Tibial nerve (tissue), 4 donors: ENCODE measurements at regions not wholly inside any gene's neighbourhood (a gene's known extent, or its start where the extent isn't known, plus 50 kb on each side); places are given as distances from the start of the nearest gene placed in this dataset.
A peak's percentile ranks its signal among the peaks of the same experiment; 100 is the strongest.

ENCODE experiments used
- DNase-seq, 2 donors: peaks; one replicate each; pipeline ENCODE4 v3.0.0-alpha.2; 2019; ENCODE audit warnings: low spot score in 2 of 2
- H3K27ac ChIP-seq, 4 donors: fragments of 200-600 bp; sonication (generic) in 3 of 4; one replicate each; pipeline ENCODE4 v1.5.1; 2017 to 2019; ENCODE audit warnings: mild to moderate bottlenecking in 1 of 4
- H3K27me3 ChIP-seq, 2 donors: fragments of 200-600 bp; sonication (generic) in 1 of 2; one replicate each; pipeline versions ENCODE4 v1.5.1 to v1.6.0; 2017 to 2019
- H3K36me3 ChIP-seq, 3 donors: fragments of 200-600 bp; sonication (generic); one replicate each; pipeline ENCODE4 v1.5.1; 2018 to 2019
- H3K4me1 ChIP-seq, 4 donors: fragments of 200-600 bp; sonication (generic) in 3 of 4; one replicate each; pipeline ENCODE4 v1.5.1; 2017 to 2019
- H3K4me3 ChIP-seq, 4 donors: fragments of 200-600 bp; sonication (generic) in 3 of 4; one replicate each; pipeline ENCODE4 v1.5.1; 2017 to 2019; ENCODE audit warnings: mild to moderate bottlenecking in 1 of 4, moderate library complexity in 1 of 4
- H3K9me3 ChIP-seq, 4 donors: fragments of 200-600 bp; sonication (generic) in 3 of 4; one replicate each; pipeline ENCODE4 v1.5.1; 2017 to 2019
- CTCF ChIP-seq, 5 experiments: fragments of 200-600 bp in 3 of 5; fragments of 450-650 bp in 2 of 5; sonication (generic) in 3 of 5; IDR thresholded peaks; one replicate each; pipeline ENCODE4 v1.5.1; 2016 to 2019; ENCODE audit warnings: antibody characterized with exemption in 5 of 5, mild to moderate bottlenecking in 3 of 5, moderate library complexity in 2 of 5
- EP300 ChIP-seq, 2 donors: sonication (generic); formaldehyde crosslinking; IDR thresholded peaks; one replicate each; pipeline ENCODE4 v1.6.1; 2017; ENCODE audit warnings: antibody characterized with exemption in 2 of 2, mild to moderate bottlenecking in 1 of 2
- POLR2A ChIP-seq, 2 donors: fragments of 450-650 bp; IDR thresholded peaks; one replicate each; pipeline ENCODE4 v1.6.1; 2017; ENCODE audit warnings: antibody characterized with exemption in 2 of 2, mild to moderate bottlenecking in 2 of 2, moderate library complexity in 2 of 2
- WGBS, 2 donors: methylation state at CpG; one replicate each; pipeline ENCODE4 v1.1.5; 2018; 5-methylcytosine and 5-hydroxymethylcytosine counted together

GRCh38 chr6:11961923-11962322 is 50.2 kb upstream of the HIVEP1 start:
- Histone ChIP-seq H3K27ac (no peak overlapping the region), H3K4me1 (no peaks in the 10 kb centered on the region), H3K36me3 (no peaks in the 10 kb centered on the region), H3K9me3 (no peaks in the 10 kb centered on the region), H3K4me3 (no peak overlapping the region), H3K27me3 (no peaks in the 10 kb centered on the region)
- no peak for TF ChIP-seq EP300 (IDR thresholded peaks at IDR 0.05)
- TF ChIP-seq CTCF (IDR thresholded peaks at IDR 0.05) = no peak
- TF ChIP-seq POLR2A (IDR thresholded peaks at IDR 0.05) = no peak
- no peak for DNase-seq
- WGBS, 2 donors = 87 to 94% methylated on average over 4 of the region's 4 CpGs

- H3K9me3 ChIP-seq = no peaks in the 10 kb centered on the region
- DNase-seq = no peak
- 69% methylated on average over 12 of the region's 12 CpGs for WGBS, 2 donors
- H3K27me3 ChIP-seq = no peaks in the 10 kb centered on the region
- TF ChIP-seq POLR2A (IDR thresholded peaks at IDR 0.05) (no peak), EP300 (IDR thresholded peaks at IDR 0.05) (peak in 1 of 2 donors; percentile 7), CTCF (IDR thresholded peaks at IDR 0.05) (no peak)
- H3K4me3 ChIP-seq = no peak overlapping the region
- H3K27ac ChIP-seq = peak overlapping the region in 1 of 4 donors; percentile 41
- H3K36me3 ChIP-seq = no peaks in the 10 kb centered on the region
- no peaks in the 10 kb centered on the region for H3K4me1 ChIP-seq
These were observed 51.0 kb upstream of the HIVEP1 start for GRCh38 chr6:11960909-11961779.

GRCh38 chr6:11956781-11957180 is 55.3 kb upstream of the HIVEP1 start:
- Histone ChIP-seq H3K4me1 (no peaks in the 10 kb centered on the region), H3K27me3 (no peaks in the 10 kb centered on the region), H3K4me3 (no peak overlapping the region), H3K36me3 (no peaks in the 10 kb centered on the region), H3K9me3 (no peaks in the 10 kb centered on the region), H3K27ac (no peak overlapping the region)
- DNase-seq = no peak
- TF ChIP-seq POLR2A (IDR thresholded peaks at IDR 0.05) = no peak
- 75% methylated on average over 3 of the region's 3 CpGs for WGBS, 2 donors

- TF ChIP-seq POLR2A (IDR thresholded peaks at IDR 0.05) (no peak), CTCF (IDR thresholded peaks at IDR 0.05) (no peak), EP300 (IDR thresholded peaks at IDR 0.05) (no peak)
- 56 to 63% methylated on average over 2 of the region's 2 CpGs for WGBS, 2 donors
- Histone ChIP-seq H3K27me3 (no peaks in the 10 kb centered on the region), H3K36me3 (no peaks in the 10 kb centered on the region), H3K27ac (no peak overlapping the region), H3K4me3 (no peak overlapping the region), H3K9me3 (no peaks in the 10 kb centered on the region), H3K4me1 (no peaks in the 10 kb centered on the region)
- DNase-seq = no peak
These were observed 58.5 kb upstream of the HIVEP1 start for GRCh38 chr6:11953641-11954040.

- no peaks in the 10 kb centered on the region for H3K27me3 ChIP-seq
- no peaks in the 10 kb centered on the region for H3K9me3 ChIP-seq
- TF ChIP-seq CTCF (IDR thresholded peaks at IDR 0.05) (no peak), POLR2A (IDR thresholded peaks at IDR 0.05) (no peak), EP300 (IDR thresholded peaks at IDR 0.05) (no peak)
- no peak overlapping the region for H3K4me3 ChIP-seq
- no peak overlapping the region for H3K27ac ChIP-seq
- no peaks in the 10 kb centered on the region for H3K4me1 ChIP-seq
- no peak for DNase-seq
- H3K36me3 ChIP-seq = no peaks in the 10 kb centered on the region
- 61 to 69% methylated on average over 2 of the region's 2 CpGs for WGBS, 2 donors
These were observed 59.8 kb upstream of the HIVEP1 start for GRCh38 chr6:11952316-11952715.
